HL-60/S4 (cell line): ENCODE measurements at regions not wholly inside any gene's neighbourhood (a gene's known extent, or its start where the extent isn't known, plus 50 kb on each side); places are given as distances from the start of the nearest gene placed in this dataset.

Source experiments
- in situ Hi-C: fragments of 300-500 bp; cut with MboI; formaldehyde crosslinking; loops from 2 replicates; pipeline ENCODE4 v1.14.3; 2022; ENCODE audit warnings: low sequenced_read_pairs

DNA sequence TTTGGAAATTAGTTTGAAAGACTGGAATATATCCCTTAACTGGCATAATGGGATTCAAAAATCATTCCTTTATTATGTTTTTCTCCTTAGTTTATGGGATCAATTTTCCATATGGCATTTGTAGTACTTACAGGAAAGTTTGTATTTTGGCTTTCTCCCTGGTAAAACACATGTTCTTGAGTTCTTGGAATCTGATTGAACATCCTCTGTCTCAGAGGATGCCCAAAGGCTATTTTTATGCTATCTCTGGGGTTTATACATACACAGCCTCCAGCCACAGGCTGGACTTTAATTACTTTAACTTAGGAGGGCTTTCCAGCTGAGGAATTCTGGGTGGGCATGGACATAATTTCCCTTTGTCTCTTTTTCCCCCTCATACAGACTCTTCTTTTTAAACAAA, 236.4 kb downstream of the HGF start:
- in situ Hi-C loops: no loop called here

DNA sequence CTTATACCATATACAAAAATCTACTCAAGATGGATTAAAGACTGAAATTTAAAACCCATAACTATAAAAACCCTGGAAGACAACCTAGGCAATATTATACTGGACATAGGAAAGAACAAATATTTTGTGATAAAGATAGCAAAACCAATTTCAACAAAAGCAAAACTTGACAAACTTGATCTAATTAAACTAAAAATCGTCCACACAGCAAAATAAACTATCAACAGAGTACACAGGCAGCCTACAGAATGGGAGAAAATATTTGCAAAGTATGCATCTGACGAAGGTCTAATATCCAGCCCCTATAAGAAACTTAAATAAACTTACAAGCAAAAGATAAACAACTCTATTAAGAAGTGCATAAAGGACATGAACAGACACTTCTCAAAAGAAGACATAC, 240.1 kb downstream of the HGF start:
- in situ Hi-C loops: no loop called here

DNA sequence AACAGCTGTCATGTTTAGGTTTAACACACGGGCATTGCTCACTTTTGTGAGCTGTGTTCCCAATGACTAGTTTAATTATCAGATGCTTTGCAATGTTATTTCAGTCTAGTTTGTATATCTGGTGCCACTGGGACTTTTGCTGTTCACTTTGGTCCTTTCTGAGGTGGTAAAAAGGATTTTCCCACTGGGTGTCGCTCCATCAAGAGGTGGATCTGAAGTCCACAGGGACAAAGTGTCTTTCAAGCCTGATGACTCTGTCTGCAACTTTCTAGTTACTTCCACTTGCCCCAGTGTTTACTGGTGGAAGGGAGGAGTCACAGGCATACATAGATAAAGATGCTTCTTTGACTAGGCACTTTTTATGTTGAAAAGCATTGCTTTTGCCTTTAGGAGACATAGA, 242.2 kb downstream of the HGF start:
- in situ Hi-C loops: no loop called here

DNA sequence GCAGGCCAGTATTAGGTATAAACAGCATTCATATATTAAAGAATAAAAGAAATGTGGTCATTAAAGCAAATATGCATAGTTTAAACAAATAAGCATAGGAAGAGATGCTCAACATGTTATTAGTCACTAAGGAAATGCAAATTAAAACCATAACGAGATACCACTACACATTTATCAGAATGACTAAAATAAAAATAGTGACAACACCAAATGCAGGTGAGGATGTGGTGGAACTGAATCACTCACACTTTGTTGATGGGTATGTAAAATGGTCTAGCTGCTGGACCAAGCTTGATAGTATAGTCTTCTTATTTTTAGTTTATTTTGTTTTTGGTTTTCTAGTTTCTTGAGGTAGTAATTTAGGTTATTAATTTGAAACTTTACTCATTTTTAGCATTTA, 242.9 kb downstream of the HGF start:
- in situ Hi-C loops: no loop called here

DNA sequence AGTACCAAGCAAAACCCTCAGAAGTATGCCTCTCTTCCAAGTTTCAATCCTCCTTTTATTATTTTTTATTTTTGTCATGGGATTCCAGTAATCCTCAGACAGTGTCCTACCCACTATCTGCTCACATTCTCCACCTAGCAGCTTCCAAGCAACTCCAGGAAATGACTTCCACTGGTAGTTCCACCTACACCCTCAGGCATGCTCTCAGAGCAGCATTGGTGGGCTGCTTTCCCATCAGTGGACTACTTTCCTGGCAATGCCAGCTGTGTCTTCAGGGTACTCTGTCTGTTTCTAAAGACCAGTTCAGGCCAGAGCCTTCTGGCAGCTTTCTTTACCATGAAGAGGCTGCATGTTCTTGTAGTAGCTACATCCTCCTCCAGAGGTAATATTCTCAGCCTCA, 244.0 kb downstream of the HGF start:
- in situ Hi-C loops: no loop called here

DNA sequence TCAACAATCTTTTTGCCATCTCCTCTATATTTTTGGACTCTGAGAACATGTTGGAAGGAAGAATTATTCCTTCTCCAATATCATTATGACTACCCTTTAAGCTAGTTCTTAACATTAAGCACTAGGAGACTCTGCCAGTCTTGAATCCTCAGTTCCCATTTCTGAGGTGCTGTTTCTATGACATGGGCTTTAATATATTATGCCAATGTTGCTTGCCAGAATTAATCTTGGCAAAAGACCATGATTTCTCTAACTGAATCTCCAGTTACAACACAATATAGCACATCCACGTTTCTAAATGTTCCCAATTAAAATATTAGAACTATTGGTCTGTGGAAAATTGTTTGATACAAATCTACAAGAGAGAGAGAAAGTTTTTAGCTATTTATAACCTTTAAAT, 250.0 kb downstream of the HGF start:
- in situ Hi-C loops: no loop called here

DNA sequence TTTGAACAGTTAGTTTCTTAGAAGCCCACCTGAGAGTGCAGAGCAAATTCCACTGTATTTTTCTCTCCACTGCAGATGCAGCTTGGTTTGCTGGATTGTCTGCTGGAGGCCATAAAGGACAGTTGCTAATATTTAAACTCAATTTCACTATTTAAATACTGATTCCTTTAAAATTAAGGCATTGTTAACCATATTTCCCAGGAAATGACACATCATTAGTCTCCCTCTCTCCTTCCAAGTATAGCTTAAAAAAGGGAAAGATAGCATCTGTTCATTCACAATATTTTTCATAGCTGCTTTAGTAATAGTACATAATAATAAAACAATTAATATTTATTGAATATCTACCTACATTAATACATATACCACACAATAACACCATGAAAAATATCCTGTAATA, 252.9 kb downstream of the HGF start:
- in situ Hi-C loops: no loop called here

DNA sequence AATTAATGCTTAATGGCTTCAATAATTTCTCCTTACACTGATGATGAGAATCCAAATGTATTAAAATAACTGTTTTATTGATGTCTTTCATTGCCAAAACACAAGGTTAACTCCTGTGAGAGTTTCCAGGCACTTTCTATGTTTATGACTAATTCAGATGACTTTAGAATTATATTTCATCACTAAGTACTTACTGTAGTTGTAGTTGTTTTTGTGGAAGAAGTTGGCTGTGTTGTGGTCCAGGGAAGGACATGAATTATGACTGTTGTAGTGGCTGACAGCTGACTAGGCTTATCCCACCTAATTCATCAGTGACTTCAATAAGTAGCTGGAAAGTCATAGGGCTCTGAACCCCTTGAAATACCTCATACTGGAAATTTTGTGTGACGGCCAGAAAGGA, 254.8 kb downstream of the HGF start:
- in situ Hi-C loops: no loop called here

DNA sequence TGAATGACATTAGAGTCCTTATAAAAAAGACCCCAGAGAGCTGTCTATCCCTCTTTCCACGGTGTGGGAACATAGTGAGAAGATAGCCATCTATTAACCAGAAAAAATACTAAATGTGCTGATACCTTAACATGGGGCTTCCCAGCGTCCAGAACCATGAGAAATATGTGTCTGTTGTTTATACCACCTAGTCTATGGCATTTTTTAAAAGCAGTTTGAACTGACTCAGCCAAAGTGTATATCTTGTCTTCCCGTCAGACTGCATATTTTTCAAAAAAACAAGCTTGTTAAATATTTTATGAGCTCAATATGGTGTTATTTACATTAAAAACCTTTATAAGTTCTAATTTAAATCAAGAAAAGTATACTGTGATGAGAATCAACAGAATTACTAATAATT, 255.3 kb downstream of the HGF start:
- in situ Hi-C loops: no loop called here

DNA sequence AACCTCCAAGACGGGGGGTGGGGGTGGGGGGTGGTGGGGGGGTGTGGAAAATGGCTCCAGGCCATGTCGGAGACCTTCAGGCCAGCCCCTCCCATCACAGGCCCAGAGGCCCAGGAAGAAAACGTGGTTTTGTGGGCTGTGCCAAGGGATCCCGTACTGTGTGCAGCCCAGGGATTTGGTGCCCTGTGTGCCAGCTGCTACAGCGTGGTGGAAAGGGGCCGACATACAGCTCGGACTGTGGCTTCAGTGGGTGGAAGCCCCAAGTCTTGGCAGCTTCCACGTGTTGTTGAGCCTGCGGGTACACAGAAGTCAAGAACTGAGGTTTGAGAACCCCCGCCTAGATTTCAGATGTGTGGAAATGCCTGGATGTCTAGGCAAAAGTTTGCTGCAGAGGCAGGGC, 259.7 kb downstream of the HGF start:
- in situ Hi-C loops: no loop called here

DNA sequence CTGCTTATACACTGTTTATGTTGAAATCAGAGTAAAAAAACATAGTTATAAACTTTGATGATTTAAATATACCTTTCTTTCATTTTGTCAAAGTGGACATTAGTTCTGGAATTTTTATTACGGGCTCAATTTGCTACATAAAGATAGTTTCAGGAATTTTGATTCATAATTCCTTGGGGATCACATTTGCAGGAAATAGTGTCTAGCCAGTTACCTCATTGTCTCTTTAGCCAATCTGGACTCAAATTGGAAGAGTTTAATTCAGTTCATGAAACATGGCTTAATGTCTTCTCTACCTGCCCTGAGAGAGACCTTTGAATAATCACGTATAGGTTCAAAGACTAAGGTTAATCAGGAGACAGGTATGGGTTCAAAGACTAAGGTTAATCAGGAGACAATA, 262.6 kb downstream of the HGF start:
- in situ Hi-C loops: loop anchor here (10.0 kb wide), 1 partner anchor 448 kb away; no protein-coding TSS in a partner anchor

DNA sequence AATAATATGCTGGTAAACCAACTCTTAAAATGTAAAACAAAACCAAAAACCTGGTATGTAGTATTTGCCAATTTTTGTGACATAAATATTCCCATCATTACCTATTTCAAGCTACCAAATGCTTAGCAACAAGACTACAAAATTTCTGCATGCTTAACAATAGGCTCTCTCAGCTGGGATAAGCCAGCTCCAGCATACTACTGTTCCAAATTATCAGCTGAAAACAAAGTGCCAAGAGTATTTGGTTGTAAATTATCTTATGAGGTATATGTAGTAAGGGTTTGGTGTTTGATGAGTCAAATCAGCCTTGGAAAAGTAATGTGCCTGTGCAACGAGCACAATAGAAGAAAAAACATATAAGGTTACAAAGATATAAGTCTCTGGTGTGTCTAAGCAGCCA, 263.2 kb downstream of the HGF start:
- in situ Hi-C loops: loop anchor here (10.0 kb wide), 1 partner anchor 448 kb away; no protein-coding TSS in a partner anchor

DNA sequence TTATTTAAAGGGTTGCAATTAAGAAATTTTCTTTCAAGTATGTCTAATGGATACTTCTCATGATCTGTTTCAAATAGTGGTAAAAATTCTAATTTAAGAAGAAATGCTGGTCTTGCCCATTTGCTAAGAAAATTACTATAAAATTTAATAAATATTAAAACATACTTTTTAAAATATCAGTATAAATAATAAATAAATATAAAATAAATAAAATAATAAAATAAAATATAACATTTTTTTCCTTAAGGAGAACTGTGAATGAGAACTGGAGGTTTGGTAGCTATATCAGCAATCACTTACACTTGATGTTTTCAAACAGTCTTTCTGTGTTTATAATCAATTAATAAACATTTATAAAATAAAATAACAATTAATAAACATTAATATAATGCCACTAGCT, 266.1 kb downstream of the HGF start:
- in situ Hi-C loops: loop anchor here (10.0 kb wide), 1 partner anchor 451 kb away; no protein-coding TSS in a partner anchor

DNA sequence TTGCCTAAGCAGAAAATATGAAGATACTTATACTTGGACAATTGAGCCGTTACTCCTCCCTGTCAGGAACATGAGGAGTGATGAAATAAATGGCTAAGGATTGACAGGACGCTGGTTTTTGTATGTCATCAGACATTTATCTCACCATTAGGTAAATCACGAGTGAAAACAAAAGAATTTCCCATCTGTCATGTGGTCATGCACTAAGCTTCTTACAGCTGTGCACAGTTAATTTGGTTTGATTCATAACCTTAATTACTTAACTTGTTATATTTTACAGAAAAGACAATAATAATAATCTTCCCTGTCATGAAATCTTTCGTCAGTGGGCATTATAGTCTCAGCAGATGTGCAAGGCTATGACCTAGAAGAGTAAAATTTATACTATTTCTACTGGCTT, 266.5 kb downstream of the HGF start:
- in situ Hi-C loops: loop anchor here (10.0 kb wide), 1 partner anchor 451 kb away; no protein-coding TSS in a partner anchor

DNA sequence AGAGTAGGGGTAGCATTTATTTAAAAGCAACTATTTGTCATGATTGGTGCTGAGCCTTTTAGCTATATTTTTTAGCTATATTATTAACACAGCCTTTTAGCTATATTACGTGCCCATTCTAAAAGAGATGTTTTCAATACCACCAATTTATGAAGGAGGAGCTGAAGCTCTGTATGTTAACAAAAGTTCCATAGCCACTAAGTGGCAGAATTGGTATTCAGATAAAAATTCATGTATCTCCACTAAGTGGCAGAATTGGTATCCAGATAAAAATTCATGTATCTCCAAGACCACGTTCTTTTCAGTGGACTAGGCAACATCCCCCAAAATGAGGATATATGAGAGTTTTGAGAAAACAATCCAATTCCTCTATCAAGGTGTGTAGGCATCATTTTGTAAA, 268.6 kb downstream of the HGF start:
- in situ Hi-C loops: loop anchor here (10.0 kb wide), 1 partner anchor 454 kb away; no protein-coding TSS in a partner anchor

DNA sequence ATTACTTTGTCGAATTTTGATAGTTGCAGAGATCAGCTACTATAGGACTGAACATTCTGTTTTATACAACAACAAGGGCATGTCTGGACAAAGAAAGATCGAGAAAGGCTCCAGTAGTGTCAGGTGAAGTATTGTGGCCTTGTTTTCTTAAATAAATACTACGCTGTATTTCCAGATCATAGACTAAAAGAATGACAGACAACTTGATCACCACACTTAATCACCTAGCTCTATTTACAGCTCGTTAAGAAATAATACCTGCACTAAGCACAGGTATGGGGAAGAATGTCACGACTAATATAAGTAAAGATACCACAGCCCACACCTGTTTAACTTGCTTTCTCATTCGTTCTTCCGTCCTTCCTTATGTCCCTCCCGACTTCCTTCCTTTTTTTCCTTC, 269.2 kb downstream of the HGF start:
- in situ Hi-C loops: loop anchor here (10.0 kb wide), 1 partner anchor 454 kb away; no protein-coding TSS in a partner anchor

DNA sequence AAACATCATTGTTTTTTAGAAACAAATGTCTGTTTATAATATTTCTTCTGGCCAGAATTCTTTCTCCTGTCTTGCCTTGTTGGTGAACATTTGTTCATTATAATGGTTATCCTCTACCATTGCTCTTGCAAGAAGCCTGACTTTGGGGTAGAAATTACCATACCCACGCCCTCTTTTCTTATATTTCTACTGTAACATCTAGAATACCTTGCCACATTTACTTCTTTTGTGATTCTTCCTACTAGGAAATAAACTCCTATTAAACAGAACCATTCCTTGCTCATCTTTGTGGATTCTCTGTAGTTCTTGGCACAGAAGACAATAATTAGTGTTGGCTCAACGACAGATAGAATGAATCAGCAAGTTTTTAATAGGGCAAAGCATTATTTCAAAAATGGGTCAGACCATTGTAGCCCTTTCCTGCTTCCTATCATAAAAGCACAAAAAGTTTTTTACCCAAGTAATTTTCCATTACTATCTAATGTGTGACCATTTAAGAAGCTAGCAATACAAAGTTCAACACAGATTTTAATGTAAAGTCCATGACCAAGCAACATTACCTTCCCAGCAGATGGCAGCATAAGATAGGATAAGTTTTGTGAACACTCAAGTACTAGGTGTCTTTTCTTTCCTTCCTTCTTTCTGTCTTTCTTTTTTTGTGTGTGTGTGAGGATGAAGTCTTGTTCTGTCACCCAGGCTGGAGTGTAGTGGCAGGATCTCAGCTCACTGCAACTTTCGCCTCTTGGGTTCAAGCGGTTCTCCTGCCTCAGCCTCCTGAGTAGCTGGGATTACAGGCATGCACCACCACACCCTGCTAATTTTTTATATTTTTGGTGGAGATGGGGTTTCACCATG, 270.4 kb downstream of the HGF start:
- in situ Hi-C loops: loop anchor here (10.0 to 25.0 kb wide), 3 partner anchors 455 to 1238 kb away; no protein-coding TSS in a partner anchor

DNA sequence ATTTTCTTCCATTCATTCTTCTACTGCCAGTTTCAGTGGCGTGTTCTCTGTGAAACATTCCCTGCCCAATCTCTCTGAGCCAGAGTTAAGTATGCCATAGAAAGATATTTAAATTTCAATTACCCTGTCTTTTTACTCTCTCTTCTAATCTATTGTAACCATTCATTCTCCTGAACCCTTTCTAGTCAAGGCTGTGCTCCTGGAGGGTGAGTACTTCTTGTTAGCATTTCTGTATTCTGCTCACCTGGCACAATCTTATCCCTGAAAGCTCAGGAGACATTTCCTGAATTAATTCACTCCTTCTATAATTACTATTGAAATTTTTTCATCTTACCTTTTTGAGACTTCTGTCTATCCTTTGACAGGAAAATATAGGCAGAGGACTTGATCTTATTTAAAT, 271.7 kb downstream of the HGF start:
- in situ Hi-C loops: loop anchor here (25.0 kb wide), 2 partner anchors 1064 to 1239 kb away; no protein-coding TSS in a partner anchor

DNA sequence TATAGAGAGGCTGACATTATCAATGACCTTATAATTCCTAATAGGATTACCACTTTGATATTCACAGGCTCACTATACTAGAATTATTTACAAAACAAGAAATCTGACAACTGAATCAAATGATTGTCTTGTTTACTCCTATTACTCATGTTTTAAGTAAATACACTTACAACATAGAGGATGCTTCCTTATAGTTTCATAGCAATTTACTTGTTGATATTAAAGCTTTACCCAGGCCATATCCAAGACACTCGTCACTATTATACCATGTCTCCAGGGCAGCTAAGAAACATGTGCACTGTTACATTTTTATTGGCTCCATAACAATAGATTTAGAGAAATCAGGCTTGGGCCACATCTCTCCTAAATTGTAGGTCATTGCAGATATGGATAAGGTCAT, 276.9 kb downstream of the HGF start:
- in situ Hi-C loops: loop anchor here (25.0 kb wide), 2 partner anchors 1069 to 1244 kb away; no protein-coding TSS in a partner anchor

DNA sequence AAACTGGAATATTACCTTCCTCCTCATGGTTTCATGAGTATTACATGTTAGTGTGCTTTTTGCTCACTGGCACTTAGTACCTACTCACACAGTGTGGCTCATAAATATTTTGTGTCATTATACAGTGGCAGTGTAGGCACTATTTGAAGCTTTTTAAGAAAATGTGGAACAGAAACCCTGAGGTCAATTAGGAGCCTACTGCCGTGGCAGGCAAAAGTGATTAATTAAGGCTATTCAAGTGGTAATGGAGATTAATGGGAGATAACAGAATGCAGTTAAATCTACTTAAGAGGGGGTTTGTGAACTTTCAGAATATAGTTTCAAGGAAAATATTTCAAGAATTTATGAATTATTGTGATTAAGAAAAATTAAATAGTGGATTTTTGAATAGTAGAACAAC, 277.6 kb downstream of the HGF start:
- in situ Hi-C loops: loop anchor here (25.0 kb wide), 2 partner anchors 1070 to 1245 kb away; no protein-coding TSS in a partner anchor

DNA sequence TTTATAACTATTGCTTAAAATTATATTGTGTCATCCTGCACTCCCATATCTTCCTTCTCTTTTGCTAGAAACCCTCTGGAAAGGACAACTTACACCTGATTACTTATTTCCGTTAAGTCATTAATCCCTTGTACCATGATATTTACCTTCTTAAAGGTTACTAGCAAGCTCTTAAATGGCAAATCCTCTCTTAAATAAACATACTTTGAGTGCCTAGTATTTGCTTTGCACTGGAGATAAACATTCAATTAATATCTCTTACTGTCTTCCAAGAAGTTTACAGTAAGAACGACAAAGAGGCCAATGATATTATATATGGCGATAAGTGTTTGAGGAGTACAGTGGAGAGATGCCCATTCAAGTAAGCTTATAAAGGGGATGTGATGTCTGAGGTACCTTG, 278.3 kb downstream of the HGF start:
- in situ Hi-C loops: loop anchor here (25.0 kb wide), 2 partner anchors 1071 to 1246 kb away; no protein-coding TSS in a partner anchor

DNA sequence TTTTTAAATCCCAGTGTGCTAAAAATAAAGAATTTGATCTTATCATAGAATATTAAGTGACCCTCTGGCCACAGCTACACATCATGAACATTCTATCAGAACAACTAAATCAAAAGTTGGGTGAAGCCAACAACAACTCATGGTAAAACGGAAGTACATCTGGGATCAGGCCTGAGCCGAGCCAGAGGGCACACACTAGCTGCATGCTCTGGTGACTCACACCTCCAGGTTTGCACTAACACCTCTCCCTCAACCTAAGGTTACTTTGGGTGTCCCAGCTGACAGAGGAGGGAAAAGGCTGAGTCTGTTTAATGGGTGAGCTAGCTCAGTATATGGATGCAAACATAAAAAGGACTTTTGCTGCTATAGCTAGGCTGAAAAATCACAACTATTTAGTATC, 281.6 kb downstream of the HGF start:
- in situ Hi-C loops: loop anchor here (25.0 kb wide), 2 partner anchors 1074 to 1249 kb away; no protein-coding TSS in a partner anchor
